Tibial artery (tissue), 4 donors: ENCODE measurements at regions not wholly inside any gene's neighbourhood (a gene's known extent, or its start where the extent isn't known, plus 50 kb on each side); places are given as distances from the start of the nearest gene placed in this dataset.

Experiments
- DNase-seq, 2 donors: peaks; one replicate each; pipeline ENCODE4 v3.0.0-alpha.2; 2019
- H3K27ac ChIP-seq, 2 donors: fragments of 200-600 bp; sonication (generic) in 1 of 2; 1 replicate in 1 of 2; 2 replicates in 1 of 2; pipeline ENCODE4 v1.5.1; 2018 to 2019; ENCODE audit warnings: mild to moderate bottlenecking in 1 of 2
- H3K27me3 ChIP-seq, 2 donors: fragments of 200-600 bp; sonication (generic) in 1 of 2; one replicate each; pipeline versions ENCODE4 v1.5.1 to v1.6.0; 2016 to 2019
- H3K36me3 ChIP-seq, 3 donors: fragments of 200-600 bp; sonication (generic) in 2 of 3; one replicate each; pipeline ENCODE4 v1.5.1; 2016 to 2019; ENCODE audit warnings: mild to moderate bottlenecking in 2 of 3
- H3K4me1 ChIP-seq, 4 donors: fragments of 200-600 bp; sonication (generic) in 2 of 4; 1 replicate in 3 of 4; 2 replicates in 1 of 4; pipeline ENCODE4 v1.5.1; 2016 to 2019
- H3K4me3 ChIP-seq, 2 donors: fragments of 200-600 bp; sonication (generic) in 1 of 2; 1 replicate in 1 of 2; 2 replicates in 1 of 2; pipeline ENCODE4 v1.5.1; 2018 to 2019; ENCODE audit warnings: mild to moderate bottlenecking in 2 of 2
- H3K9me3 ChIP-seq, 3 donors: fragments of 200-600 bp; sonication (generic) in 1 of 3; one replicate each; pipeline ENCODE4 v1.5.1; 2016 to 2019
- CTCF ChIP-seq, 2 experiments: fragments of 200-600 bp in 1 of 2; fragments of 450-650 bp in 1 of 2; IDR thresholded peaks; one replicate each; pipeline ENCODE4 v1.5.1; 2017 to 2019; ENCODE audit warnings: antibody characterized with exemption in 2 of 2, mild to moderate bottlenecking in 1 of 2, moderate library complexity in 1 of 2
- intact Hi-C: fragments of 100-400 bp; cut with DNase I; formaldehyde crosslinking; loops from one replicate; pipeline ENCODE4 v1.15.0; 2023; ENCODE audit warnings: low total_unique reads

GRCh38 chr18:67080601-67081000 lies 435.9 kb downstream of the DSEL start:
- Histone ChIP-seq H3K9me3 (no peaks in the 10 kb centered on the region), H3K4me3 (no peak overlapping the region), H3K4me1 (no peaks in the 10 kb centered on the region), H3K27ac (no peak overlapping the region), H3K27me3 (no peaks in the 10 kb centered on the region), H3K36me3 (no peaks in the 10 kb centered on the region)
- no peak for TF ChIP-seq CTCF (IDR thresholded peaks at IDR 0.05)
- intact Hi-C loops: no loop called here
- no peak for DNase-seq

DNA sequence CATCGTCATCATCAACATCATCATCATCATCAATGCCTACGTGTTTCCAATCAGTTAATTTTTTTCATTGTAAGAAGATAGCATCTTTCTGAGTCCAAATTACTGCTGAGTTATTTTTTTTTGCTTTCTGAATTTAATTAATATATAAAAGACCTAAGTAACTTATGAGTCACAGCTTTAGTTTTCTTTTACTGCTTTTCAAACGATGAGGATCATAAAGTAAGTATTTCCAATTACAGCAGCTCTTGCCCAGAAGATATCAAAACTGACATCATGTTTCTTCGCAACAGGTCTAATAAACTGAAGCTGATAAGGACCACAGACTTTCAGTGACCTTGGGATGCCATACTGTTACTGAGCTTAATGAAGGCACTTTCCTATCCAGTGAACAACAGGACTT lies 442.2 kb downstream of the DSEL start:
- Histone ChIP-seq H3K27ac (no peak overlapping the region), H3K4me1 (no peaks in the 10 kb centered on the region), H3K36me3 (no peaks in the 10 kb centered on the region), H3K9me3 (no peaks in the 10 kb centered on the region), H3K4me3 (no peak overlapping the region), H3K27me3 (no peaks in the 10 kb centered on the region)
- no peak for DNase-seq
- intact Hi-C loops: no loop called here
- TF ChIP-seq CTCF (IDR thresholded peaks at IDR 0.05): no peak

DNA sequence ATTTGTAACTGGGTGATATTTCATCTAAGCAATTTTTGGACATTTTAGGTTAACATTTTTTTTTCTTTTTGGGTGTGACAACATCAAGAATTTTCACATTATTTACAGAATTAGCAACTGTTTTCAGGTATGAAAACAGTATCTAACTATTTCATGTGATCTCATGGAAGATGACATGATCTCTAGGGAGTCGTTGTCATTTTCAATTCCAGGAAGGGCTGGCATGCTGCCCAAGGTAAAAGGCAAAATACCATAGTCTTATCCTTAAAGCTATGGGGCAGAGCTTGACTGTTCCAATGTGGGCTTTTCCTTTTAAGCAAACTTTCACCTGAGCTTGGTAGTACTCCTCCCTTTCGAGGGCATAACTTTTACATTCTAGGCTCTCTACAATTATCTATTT lies 443.7 kb downstream of the DSEL start:
- H3K4me1 ChIP-seq: no peaks in the 10 kb centered on the region
- no peaks in the 10 kb centered on the region for H3K27me3 ChIP-seq
- no peak for DNase-seq
- H3K9me3 ChIP-seq: no peaks in the 10 kb centered on the region
- TF ChIP-seq CTCF (IDR thresholded peaks at IDR 0.05): no peak
- H3K36me3 ChIP-seq: no peaks in the 10 kb centered on the region
- no peak overlapping the region for H3K27ac ChIP-seq
- no peak overlapping the region for H3K4me3 ChIP-seq
- intact Hi-C loops: no loop called here

GRCh38 chr18:67068608-67069007 lies 447.9 kb downstream of the DSEL start:
- DNase-seq: no peak

DNA sequence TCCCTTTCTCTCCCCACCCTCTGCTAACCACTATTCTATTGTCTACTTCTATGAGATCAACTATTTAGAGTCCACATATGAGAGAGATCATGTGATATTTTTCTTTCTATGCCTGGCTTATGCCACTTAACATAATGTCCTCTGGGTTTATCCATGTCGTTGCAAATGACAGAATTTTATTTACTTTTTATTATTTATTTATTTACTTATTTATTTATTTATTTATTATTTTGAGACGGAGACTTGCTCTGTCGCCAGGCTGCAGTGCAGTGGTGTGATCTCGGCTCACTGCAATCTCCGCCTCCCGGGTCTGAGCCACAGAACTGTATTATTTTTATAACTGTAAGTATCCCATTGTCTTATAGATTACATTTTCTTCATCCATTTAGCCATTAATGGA lies 443.4 kb upstream of the CDH19 start:
- Histone ChIP-seq H3K36me3 (no peaks in the 10 kb centered on the region), H3K9me3 (no peaks in the 10 kb centered on the region), H3K27ac (no peak overlapping the region), H3K27me3 (no peaks in the 10 kb centered on the region), H3K4me3 (no peak overlapping the region), H3K4me1 (no peaks in the 10 kb centered on the region)
- no peak for TF ChIP-seq CTCF (IDR thresholded peaks at IDR 0.05)
- DNase-seq: no peak
- intact Hi-C loops: no loop called here

More at GRCh38 chr18:67068608-67069007, 447.9 kb downstream of the DSEL start:
- TF ChIP-seq CTCF (IDR thresholded peaks at IDR 0.05): no peak
- no peak overlapping the region for H3K27ac ChIP-seq
- H3K9me3 ChIP-seq: no peaks in the 10 kb centered on the region
- no peaks in the 10 kb centered on the region for H3K27me3 ChIP-seq
- H3K36me3 ChIP-seq: no peaks in the 10 kb centered on the region
- no peak overlapping the region for H3K4me3 ChIP-seq
- no peaks in the 10 kb centered on the region for H3K4me1 ChIP-seq
- intact Hi-C loops: no loop called here

- intact Hi-C loops: no loop called here
- no peaks in the 10 kb centered on the region for H3K27me3 ChIP-seq
- no peak overlapping the region for H3K27ac ChIP-seq
- no peaks in the 10 kb centered on the region for H3K4me1 ChIP-seq
- H3K4me3 ChIP-seq: no peak overlapping the region
- DNase-seq: no peak
- no peak for TF ChIP-seq CTCF (IDR thresholded peaks at IDR 0.05)
- H3K36me3 ChIP-seq: no peaks in the 10 kb centered on the region
- no peaks in the 10 kb centered on the region for H3K9me3 ChIP-seq
Observed at GRCh38 chr18:67043276-67043675, 439.4 kb upstream of the CDH19 start.
